ENCODE measurements at regions not wholly inside any gene's neighbourhood (a gene's known extent, or its start where the extent isn't known, plus 50 kb on each side); places are given as distances from the start of the nearest gene placed in this dataset.

GRCh38 chr2:234438305-234438977, 58.4 kb downstream of the ARL4C start:
- CTCF ChIA-PET: interaction anchor here (1.3 kb wide), 1 partner anchor 57 kb away, joined by 4 read pairs; no protein-coding TSS in a partner anchor
- no peaks in the 10 kb centered on the region for H3K27me3 Mint-ChIP-seq
- H3K4me3 Mint-ChIP-seq: peak overlapping the region; percentile 40
- H3K9me3 Mint-ChIP-seq: peaks cover 20% of the 10 kb centered on the region
- peak overlapping the region; percentile 89 for H3K27ac Mint-ChIP-seq
- no peak for DNase-seq
- H3K4me1 Mint-ChIP-seq: peaks cover 88% of the 10 kb centered on the region
- peaks cover 27% of the 10 kb centered on the region for H3K36me3 Mint-ChIP-seq

- H3K4me3 Mint-ChIP-seq: no peak overlapping the region
- peak overlapping the region; percentile 89 for H3K27ac Mint-ChIP-seq
- peaks cover 22% of the 10 kb centered on the region for H3K36me3 Mint-ChIP-seq
- CTCF ChIA-PET: interaction anchor here (1.3 kb wide), 1 partner anchor 58 kb away, joined by 4 read pairs; no protein-coding TSS in a partner anchor
- no peaks in the 10 kb centered on the region for H3K27me3 Mint-ChIP-seq
- no peak for DNase-seq
- H3K4me1 Mint-ChIP-seq: peaks cover 87% of the 10 kb centered on the region
- H3K9me3 Mint-ChIP-seq: peaks cover 16% of the 10 kb centered on the region
Measured at GRCh38 chr2:234437642-234438304, 59.1 kb downstream of the ARL4C start.

DNA sequence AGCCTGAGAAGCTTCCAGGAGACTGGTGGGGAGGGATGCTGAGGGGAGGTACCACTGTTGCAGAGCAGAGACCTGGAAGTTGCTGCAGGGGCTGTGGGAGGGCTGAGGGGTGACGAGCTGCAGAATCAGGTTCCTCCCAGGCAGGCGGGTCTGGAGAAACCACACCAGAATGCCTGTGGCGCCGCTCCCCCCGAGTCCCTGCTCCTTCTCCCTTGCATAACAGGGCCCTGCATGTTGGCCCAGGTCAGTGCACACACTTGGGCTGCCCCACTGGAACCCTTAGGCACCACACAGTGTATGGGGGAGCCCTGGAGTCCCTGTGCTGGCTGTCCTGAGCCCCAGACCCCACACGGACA, 60.4 kb downstream of the ARL4C start:
- no peak overlapping the region for H3K4me3 Mint-ChIP-seq
- peaks cover 21% of the 10 kb centered on the region for H3K36me3 Mint-ChIP-seq
- CTCF ChIA-PET: no interaction called here
- no peak for DNase-seq
- peaks cover 83% of the 10 kb centered on the region for H3K4me1 Mint-ChIP-seq
- peaks cover 12% of the 10 kb centered on the region for H3K9me3 Mint-ChIP-seq
- H3K27ac Mint-ChIP-seq: peak overlapping the region; percentile 58
- no peaks in the 10 kb centered on the region for H3K27me3 Mint-ChIP-seq

- no peak for DNase-seq
- Mint-ChIP-seq H3K4me3 (no peak overlapping the region), H3K27ac (peak overlapping the region; percentile 58), H3K4me1 (peaks cover 83% of the 10 kb centered on the region), H3K27me3 (no peaks in the 10 kb centered on the region), H3K9me3 (peaks cover 11% of the 10 kb centered on the region), H3K36me3 (peaks cover 17% of the 10 kb centered on the region)
- CTCF ChIA-PET: interaction anchor here (0.6 kb wide), 1 partner anchor 60 kb away, joined by 3 read pairs; no protein-coding TSS in a partner anchor
Measured at GRCh38 chr2:234435836-234436481, 60.9 kb downstream of the ARL4C start.

DNA sequence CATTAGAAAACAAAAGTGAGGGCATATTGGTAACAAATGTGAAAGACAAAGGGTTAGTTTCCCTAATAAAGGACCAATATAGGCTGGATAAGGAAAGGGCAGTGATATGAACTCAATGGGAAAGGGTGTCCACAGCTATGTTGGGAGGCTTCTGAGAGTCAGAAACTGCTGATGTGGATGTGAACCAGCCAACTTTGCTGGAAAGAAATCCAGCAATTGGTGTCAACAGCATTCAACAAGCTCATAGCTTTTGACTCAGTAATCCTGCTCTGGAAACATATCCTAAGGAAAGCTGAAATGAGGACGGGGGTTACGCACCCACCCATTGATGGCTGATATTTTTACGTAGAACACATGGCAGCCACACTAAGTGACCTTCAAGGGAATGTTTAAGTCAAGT, 63.7 kb downstream of the ARL4C start:
- CTCF ChIA-PET: interaction anchor here (1.2 to 1.4 kb wide), 2 partner anchors 10 to 11 kb away, joined by 3 read pairs; no protein-coding TSS in a partner anchor
- Mint-ChIP-seq H3K36me3 (peaks cover 19% of the 10 kb centered on the region), H3K27me3 (no peaks in the 10 kb centered on the region), H3K27ac (no peak overlapping the region), H3K4me1 (peaks cover 81% of the 10 kb centered on the region), H3K4me3 (no peak overlapping the region), H3K9me3 (peaks cover 10% of the 10 kb centered on the region)
- no peak for DNase-seq

- no peaks in the 10 kb centered on the region for H3K27me3 Mint-ChIP-seq
- CTCF ChIA-PET: interaction anchor here (1.2 kb wide), 1 partner anchor 122 kb away, joined by 4 read pairs; no protein-coding TSS in a partner anchor
Measured at GRCh38 chr2:234430871-234431270, 66.0 kb downstream of the ARL4C start.

DNA sequence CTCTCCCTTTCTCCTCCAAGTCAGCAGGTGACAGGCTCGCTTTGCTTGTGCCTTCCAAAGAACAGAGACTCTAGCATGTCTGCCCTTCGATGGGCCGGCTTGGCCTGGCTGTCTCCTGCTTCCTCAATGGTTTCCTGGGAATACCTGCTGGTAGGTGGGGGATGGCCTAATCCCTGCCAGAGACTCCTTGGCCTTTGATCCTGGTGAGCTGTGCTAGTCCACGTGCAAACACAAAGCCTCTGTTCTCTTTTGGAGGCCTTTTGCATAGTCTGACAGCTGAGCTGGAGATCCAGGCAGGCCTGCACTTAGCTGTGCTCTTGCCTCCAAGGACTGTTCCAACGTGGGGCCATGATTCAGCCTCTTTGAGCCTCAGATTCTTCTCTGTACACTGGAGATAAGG, 67.6 kb downstream of the ARL4C start:
- H3K36me3 Mint-ChIP-seq: peaks cover 28% of the 10 kb centered on the region
- H3K9me3 Mint-ChIP-seq: peaks cover 14% of the 10 kb centered on the region
- CTCF ChIA-PET: no interaction called here
- peaks cover 83% of the 10 kb centered on the region for H3K4me1 Mint-ChIP-seq
- H3K27me3 Mint-ChIP-seq: no peaks in the 10 kb centered on the region
- H3K27ac Mint-ChIP-seq: peak overlapping the region; percentile 99
- no peak for DNase-seq
- no peak overlapping the region for H3K4me3 Mint-ChIP-seq

More at GRCh38 chr2:234430871-234431270, 66.0 kb downstream of the ARL4C start:
- Mint-ChIP-seq H3K9me3 (peaks cover 10% of the 10 kb centered on the region), H3K4me3 (no peak overlapping the region), H3K4me1 (peaks cover 81% of the 10 kb centered on the region), H3K27ac (no peak overlapping the region), H3K36me3 (peaks cover 19% of the 10 kb centered on the region)
- no peak for DNase-seq

DNA sequence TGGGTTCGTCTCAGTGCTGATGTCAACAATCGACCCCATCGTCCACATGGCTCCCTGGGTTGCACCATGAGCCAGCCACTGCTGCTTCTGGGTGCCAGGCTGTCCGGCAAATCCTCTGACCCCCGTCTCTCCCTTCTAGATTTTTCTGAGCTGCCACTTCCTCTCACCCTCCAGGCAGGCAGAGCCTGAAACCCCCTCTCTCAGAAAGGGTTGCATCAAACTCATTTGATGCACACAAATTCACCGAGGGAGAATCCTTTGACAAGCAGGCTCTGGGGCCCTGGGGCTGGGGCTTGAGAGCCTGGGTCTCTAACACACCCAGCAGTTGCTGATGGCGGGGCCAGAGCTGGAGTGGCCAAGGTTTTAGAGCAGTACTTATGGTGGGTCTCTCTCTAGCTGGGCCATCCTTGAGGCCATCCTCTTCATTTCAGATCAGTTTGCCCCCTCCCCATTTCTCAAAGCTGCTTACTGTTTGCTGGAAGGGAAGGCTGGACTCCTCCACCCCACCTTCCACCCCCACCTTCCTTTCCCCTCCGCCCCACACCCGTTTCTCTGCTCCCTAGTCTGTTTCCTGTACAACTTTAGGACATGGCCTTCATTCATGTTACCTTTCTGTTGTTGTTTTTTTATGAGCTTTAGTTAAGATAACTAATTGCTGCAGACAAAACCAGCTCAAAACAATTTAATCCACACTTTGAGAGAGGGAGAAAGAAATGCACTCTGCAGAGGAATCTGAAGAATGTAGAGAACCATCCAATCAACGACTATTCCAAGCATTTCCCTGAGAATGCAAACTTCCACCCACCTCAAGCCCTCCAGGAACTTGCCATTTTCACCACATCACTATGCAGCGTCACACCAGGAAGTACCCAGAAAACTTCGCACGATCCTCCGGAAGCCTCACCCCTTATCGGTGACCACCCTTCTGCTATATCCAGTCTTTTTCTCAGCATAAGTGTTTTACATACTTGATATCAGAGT, 69.5 kb downstream of the ARL4C start:
- CTCF ChIA-PET: interaction anchor here (0.8 to 1.7 kb wide), 7 partner anchors 26 to 137 kb away, joined by 3 to 6 read pairs (median 3); no protein-coding TSS in a partner anchor
- peaks cover 28% of the 10 kb centered on the region for H3K36me3 Mint-ChIP-seq
- peak overlapping the region; percentile 74 for H3K4me3 Mint-ChIP-seq
- no peaks in the 10 kb centered on the region for H3K27me3 Mint-ChIP-seq
- peaks cover 14% of the 10 kb centered on the region for H3K9me3 Mint-ChIP-seq
- DNase-seq: peak; percentile 63
- peak overlapping the region; percentile 99 for H3K27ac Mint-ChIP-seq
- peaks cover 92% of the 10 kb centered on the region for H3K4me1 Mint-ChIP-seq

DNA sequence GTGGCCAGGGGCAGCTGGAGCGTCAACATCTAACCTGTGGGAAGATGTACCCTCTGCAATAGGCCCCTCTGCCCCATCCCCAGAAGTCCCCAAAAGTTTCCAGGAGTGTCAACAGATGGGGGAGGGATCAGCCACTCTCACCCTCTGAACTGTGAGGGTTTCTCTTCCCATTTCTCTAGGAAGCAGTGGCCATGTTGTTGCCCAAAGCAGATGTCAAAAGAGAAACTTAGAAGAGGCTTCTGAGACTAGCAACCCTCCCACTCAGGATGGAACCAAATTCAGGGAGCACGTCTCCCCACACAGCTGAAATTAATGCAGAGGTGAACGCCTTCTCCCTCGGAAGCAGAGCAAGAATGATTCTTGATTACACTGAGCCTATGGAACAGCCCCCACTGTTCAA, 70.3 kb downstream of the ARL4C start:
- H3K4me3 Mint-ChIP-seq: peak overlapping the region; percentile 74
- no peaks in the 10 kb centered on the region for H3K27me3 Mint-ChIP-seq
- DNase-seq: peak; percentile 48
- peaks cover 21% of the 10 kb centered on the region for H3K36me3 Mint-ChIP-seq
- CTCF ChIA-PET: interaction anchor here (0.9 to 2.1 kb wide), 10 partner anchors 25 to 137 kb away, joined by 3 to 12 read pairs (median 4); no protein-coding TSS in a partner anchor
- peaks cover 93% of the 10 kb centered on the region for H3K4me1 Mint-ChIP-seq
- peaks cover 11% of the 10 kb centered on the region for H3K9me3 Mint-ChIP-seq
- peak overlapping the region; percentile 99 for H3K27ac Mint-ChIP-seq

GRCh38 chr2:234425639-234426603, 71.0 kb downstream of the ARL4C start:
- Mint-ChIP-seq H3K4me1 (peaks cover 94% of the 10 kb centered on the region), H3K27ac (peak overlapping the region; percentile 99), H3K36me3 (peaks cover 19% of the 10 kb centered on the region), H3K4me3 (peak overlapping the region; percentile 74), H3K27me3 (no peaks in the 10 kb centered on the region), H3K9me3 (peaks cover 6% of the 10 kb centered on the region)
- CTCF ChIA-PET: interaction anchor here (1.0 to 2.1 kb wide), 9 partner anchors 25 to 136 kb away, joined by 3 to 12 read pairs (median 4); no protein-coding TSS in a partner anchor
- DNase-seq: peak; percentile 89

- H3K9me3 Mint-ChIP-seq: peaks cover 3% of the 10 kb centered on the region
- CTCF ChIA-PET: interaction anchor here (1.1 to 1.5 kb wide), 3 partner anchors 31 to 59 kb away, joined by 3 to 4 read pairs (median 3); no protein-coding TSS in a partner anchor
- DNase-seq: no peak
- H3K27ac Mint-ChIP-seq: peak overlapping the region; percentile 99
- peaks cover 90% of the 10 kb centered on the region for H3K4me1 Mint-ChIP-seq
- H3K27me3 Mint-ChIP-seq: no peaks in the 10 kb centered on the region
- peaks cover 15% of the 10 kb centered on the region for H3K36me3 Mint-ChIP-seq
- no peak overlapping the region for H3K4me3 Mint-ChIP-seq
Measured at GRCh38 chr2:234423884-234424283, 73.0 kb downstream of the ARL4C start.

DNA sequence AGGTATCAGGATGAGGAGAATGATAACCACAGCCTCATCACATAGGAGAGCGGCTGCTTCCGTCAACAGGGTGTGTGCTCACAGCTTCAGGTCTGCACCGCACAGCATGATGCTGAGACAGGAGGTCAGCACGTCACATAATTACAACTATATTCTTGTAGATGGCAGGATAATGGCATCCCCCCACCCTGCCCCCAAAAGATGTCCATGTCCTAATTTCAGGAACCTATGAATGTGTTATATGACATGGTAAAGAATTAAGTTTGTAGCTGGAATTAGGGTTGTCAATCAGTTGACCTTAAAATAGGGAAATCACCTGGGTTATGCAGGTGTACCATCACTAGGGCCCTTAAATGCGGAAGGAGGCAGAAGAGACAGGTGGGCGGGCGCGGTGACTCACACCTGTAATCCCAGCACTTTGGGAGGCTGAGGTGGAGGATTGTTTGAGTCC, 73.9 kb downstream of the ARL4C start:
- H3K27me3 Mint-ChIP-seq: no peaks in the 10 kb centered on the region
- peak overlapping the region; percentile 40 for H3K4me3 Mint-ChIP-seq
- CTCF ChIA-PET: interaction anchor here (1.0 to 1.5 kb wide), 5 partner anchors 31 to 133 kb away, joined by 3 to 4 read pairs (median 3); no protein-coding TSS in a partner anchor
- H3K9me3 Mint-ChIP-seq: peaks cover 11% of the 10 kb centered on the region
- H3K36me3 Mint-ChIP-seq: peaks cover 20% of the 10 kb centered on the region
- peak overlapping the region; percentile 99 for H3K27ac Mint-ChIP-seq
- peaks cover 81% of the 10 kb centered on the region for H3K4me1 Mint-ChIP-seq
- DNase-seq: peak; percentile 80

Measured in activated naive CD4-positive, alpha-beta T cell treated with anti-CD3 and anti-CD28 coated beads, Interleukin-2, amount 10 ng/mL, durations not matched to agents 7 days and 5 days (primary cell).